Liver (tissue), 7 donors: ENCODE measurements at regions not wholly inside any gene's neighbourhood (a gene's known extent, or its start where the extent isn't known, plus 50 kb on each side); places are given as distances from the start of the nearest gene placed in this dataset.

Experiments used
- DNase-seq: peaks from one replicate; pipeline ENCODE4 v3.0.0-alpha.2; 2017; ENCODE audit warnings: low spot score
- H3K27ac ChIP-seq, 2 donors: one replicate each; pipeline ENCODE4 v1.7.0; 2013; ENCODE audit warnings: inconsistent platforms in 2 of 2, low read length in 2 of 2, control low read depth in 1 of 2, low read depth in 1 of 2, mild to moderate bottlenecking in 1 of 2
- H3K27me3 ChIP-seq, 4 donors: one replicate each; pipeline versions ENCODE4 v1.6.1 to v1.7.0; 2013; ENCODE audit warnings: low read length in 3 of 4, inconsistent platforms in 1 of 4, mild to moderate bottlenecking in 1 of 4, moderate library complexity in 1 of 4; ENCODE audit not compliant: control insufficient read depth in 4 of 4, insufficient read depth in 4 of 4
- H3K36me3 ChIP-seq, 4 donors: one replicate each; pipeline versions ENCODE4 v1.6.1 to v1.7.0; 2013; ENCODE audit warnings: low read length in 3 of 4, mild to moderate bottlenecking in 3 of 4, low read depth in 1 of 4, moderate library complexity in 1 of 4; ENCODE audit not compliant: control insufficient read depth in 4 of 4, insufficient read depth in 3 of 4
- H3K4me1 ChIP-seq, 4 donors: one replicate each; pipeline versions ENCODE4 v1.6.1 to v1.7.0; 2013; ENCODE audit warnings: low read length in 3 of 4, mild to moderate bottlenecking in 3 of 4, moderate library complexity in 1 of 4; ENCODE audit not compliant: control insufficient read depth in 4 of 4, insufficient read depth in 4 of 4
- H3K4me3 ChIP-seq, 3 donors: one replicate each; pipeline versions ENCODE4 v1.6.1 to v1.7.0; 2013; ENCODE audit warnings: low read length in 3 of 3, control low read depth in 1 of 3, low read depth in 1 of 3, mild to moderate bottlenecking in 1 of 3
- H3K9ac ChIP-seq, 2 donors: one replicate each; pipeline ENCODE4 v1.7.0; 2013; ENCODE audit warnings: low read length in 2 of 2, mild to moderate bottlenecking in 2 of 2, moderate library complexity in 2 of 2, control low read depth in 1 of 2, low read depth in 1 of 2
- H3K9me3 ChIP-seq, 4 donors: one replicate each; pipeline versions ENCODE4 v1.6.1 to v1.7.0; 2013; ENCODE audit warnings: low read length in 3 of 4; ENCODE audit not compliant: control insufficient read depth in 4 of 4
- ATF3 ChIP-seq: IDR thresholded peaks from 2 replicates; pipeline ENCODE4 v1.6.1; 2016; ENCODE audit warnings: antibody characterized with exemption
- EGR1 ChIP-seq, 2 donors: IDR thresholded peaks; 2 replicates each; pipeline ENCODE4 v1.6.1; 2016 to 2018; ENCODE audit warnings: antibody characterized with exemption in 2 of 2, low read depth in 2 of 2
- FOXA1 ChIP-seq: IDR thresholded peaks from 2 replicates; pipeline ENCODE4 v1.6.1; 2016; ENCODE audit warnings: antibody characterized with exemption
- FOXA2 ChIP-seq: IDR thresholded peaks from 2 replicates; pipeline ENCODE4 v1.6.1; 2016; ENCODE audit warnings: antibody characterized with exemption
- GABPA ChIP-seq, 2 donors: IDR thresholded peaks in 1 of 2; conservative IDR thresholded peaks in 1 of 2; 2 replicates each; pipeline ENCODE4 v1.6.1; 2016; ENCODE audit warnings: antibody characterized with exemption in 2 of 2, mild to moderate bottlenecking in 1 of 2, moderate library complexity in 1 of 2
- HNF4A ChIP-seq, 2 donors: conservative IDR thresholded peaks; 2 replicates each; pipeline ENCODE4 v1.6.1; 2016; ENCODE audit warnings: antibody characterized with exemption in 2 of 2, mild to moderate bottlenecking in 2 of 2
- HNF4G ChIP-seq: IDR thresholded peaks from 2 replicates; pipeline ENCODE4 v1.6.1; 2016; ENCODE audit warnings: antibody characterized with exemption
- MAX ChIP-seq: IDR thresholded peaks from 2 replicates; pipeline ENCODE4 v1.6.1; 2016; ENCODE audit warnings: antibody characterized with exemption
- RAD21 ChIP-seq, 2 donors: IDR thresholded peaks; 2 replicates each; pipeline ENCODE4 v1.6.1; 2016; ENCODE audit warnings: antibody characterized with exemption in 2 of 2, mild to moderate bottlenecking in 2 of 2
- REST ChIP-seq: IDR thresholded peaks from 2 replicates; pipeline ENCODE4 v1.6.1; 2016; ENCODE audit warnings: antibody characterized with exemption, mild to moderate bottlenecking
- RXRA ChIP-seq, 2 donors: IDR thresholded peaks; 2 replicates each; pipeline ENCODE4 v1.6.1; 2017 to 2018; ENCODE audit warnings: antibody characterized with exemption in 2 of 2, mild to moderate bottlenecking in 1 of 2
- TAF1 ChIP-seq: conservative IDR thresholded peaks from 2 replicates; pipeline ENCODE4 v1.6.1; 2016; ENCODE audit warnings: antibody characterized with exemption, mild to moderate bottlenecking
- YY1 ChIP-seq: IDR thresholded peaks from 2 replicates; pipeline ENCODE4 v1.6.1; 2016; ENCODE audit warnings: antibody characterized with exemption, mild to moderate bottlenecking
- ZBTB33 ChIP-seq: IDR thresholded peaks from 2 replicates; pipeline ENCODE4 v1.6.1; 2016; ENCODE audit warnings: antibody characterized with exemption
- WGBS: extraction: QIAGEN DNeasy Blood & Tissue Kit; methylation state at CpG from one replicate; pipeline ENCODE4 v1.1.7; 2013; 5-methylcytosine and 5-hydroxymethylcytosine counted together
- donor health status: healthy.
- donor health status: healthy.
- donor health status: healthy.
- donor health status: healthy.

- Histone ChIP-seq H3K36me3 (no peaks in the 10 kb centered on the region), H3K9me3 (no peaks in the 10 kb centered on the region), H3K27ac (no peak overlapping the region), H3K4me1 (no peaks in the 10 kb centered on the region), H3K27me3 (no peaks in the 10 kb centered on the region), H3K9ac (no peak overlapping the region), H3K4me3 (no peak overlapping the region)
- no peak for TF ChIP-seq FOXA2
- no peak for TF ChIP-seq HNF4A (conservative IDR thresholded peaks at IDR 0.05)
- TF ChIP-seq RAD21 (IDR thresholded peaks at IDR 0.05), result no peak
- no peak for TF ChIP-seq YY1
- no peak for TF ChIP-seq ZBTB33
- no peak for TF ChIP-seq MAX
- TF ChIP-seq FOXA1, result no peak
- no peak for TF ChIP-seq REST
- TF ChIP-seq ATF3, result no peak
- TF ChIP-seq EGR1 (IDR thresholded peaks at IDR 0.05; ENCODE audit: low read depth in 2 of 2), result no peak
- no peak for TF ChIP-seq TAF1
- no peak for TF ChIP-seq GABPA (IDR thresholded peaks at IDR 0.05 in 1 of 2, conservative IDR thresholded peaks at IDR 0.05 in 1 of 2)
- no peak for TF ChIP-seq HNF4G
- TF ChIP-seq RXRA (IDR thresholded peaks at IDR 0.05), result no peak
- DNase-seq, result no peak
- WGBS, result 66% methylated on average over 2 of the region's 2 CpGs
These were observed 480.9 kb upstream of the SEMA6A start for GRCh38 chr5:117055517-117055916.

- DNase-seq, result no peak
- TF ChIP-seq MAX, result no peak
- no peak for TF ChIP-seq HNF4A (conservative IDR thresholded peaks at IDR 0.05)
- no peak for TF ChIP-seq FOXA2
- TF ChIP-seq RXRA (IDR thresholded peaks at IDR 0.05), result no peak
- no peak for TF ChIP-seq YY1
- TF ChIP-seq EGR1 (IDR thresholded peaks at IDR 0.05; ENCODE audit: low read depth in 2 of 2), result no peak
- no peak for TF ChIP-seq GABPA (IDR thresholded peaks at IDR 0.05 in 1 of 2, conservative IDR thresholded peaks at IDR 0.05 in 1 of 2)
- TF ChIP-seq TAF1, result no peak
- no peak for TF ChIP-seq REST
- no peak for TF ChIP-seq RAD21 (IDR thresholded peaks at IDR 0.05)
- TF ChIP-seq HNF4G, result no peak
- no peak for TF ChIP-seq ATF3
- Histone ChIP-seq H3K9ac (no peak overlapping the region), H3K4me3 (no peak overlapping the region), H3K27me3 (no peaks in the 10 kb centered on the region), H3K4me1 (no peaks in the 10 kb centered on the region), H3K9me3 (no peaks in the 10 kb centered on the region), H3K36me3 (no peaks in the 10 kb centered on the region), H3K27ac (no peak overlapping the region)
- 57% methylated on average over 4 of the region's 4 CpGs for WGBS
These were observed 480.3 kb upstream of the SEMA6A start for GRCh38 chr5:117054911-117055310.
